BLaER1 treated with 17β-estradiol and CSF1 and Interleukin-3, amounts not matched to agents 10 nM and 100 nM (cell line): ENCODE measurements at regions not wholly inside any gene's neighbourhood (a gene's known extent, or its start where the extent isn't known, plus 50 kb on each side); places are given as distances from the start of the nearest gene placed in this dataset.

ENCODE experiments used
- H3K27ac ChIP-seq, 11 experiments: shearing (Covaris generic); formaldehyde crosslinking; 2 replicates each; pipeline ENCODE4 v1.8.1; 2022
- H3K27me3 ChIP-seq, 11 experiments: shearing (Covaris generic); formaldehyde crosslinking; 2 replicates each; pipeline ENCODE4 v1.8.1; 2022
- H3K36me3 ChIP-seq, 11 experiments: shearing (Covaris generic); formaldehyde crosslinking; 2 replicates each; pipeline ENCODE4 v1.8.1; 2022
- H3K4me1 ChIP-seq, 10 experiments: shearing (Covaris generic); formaldehyde crosslinking; 2 replicates each; pipeline ENCODE4 v1.8.1; 2022
- H3K4me2 ChIP-seq, 11 experiments: shearing (Covaris generic); formaldehyde crosslinking; 2 replicates each; pipeline ENCODE4 v1.8.1; 2022
- H3K4me3 ChIP-seq, 10 experiments: shearing (Covaris generic); formaldehyde crosslinking; 2 replicates each; pipeline ENCODE4 v1.8.1; 2022
- H3K9ac ChIP-seq, 11 experiments: shearing (Covaris generic); formaldehyde crosslinking; 2 replicates each; pipeline ENCODE4 v1.8.1; 2022
- H3K9me3 ChIP-seq, 11 experiments: shearing (Covaris generic); formaldehyde crosslinking; replicated peaks in 1 of 11; 2 replicates each; pipeline ENCODE4 v1.8.1; 2022
- H4K20me1 ChIP-seq, 11 experiments: shearing (Covaris generic); formaldehyde crosslinking; 2 replicates each; pipeline ENCODE4 v1.8.1; 2022
- Cebpa-rat ChIP-seq, 11 experiments: shearing (Covaris generic); IDR thresholded peaks; 2 replicates each; pipeline ENCODE4 v1.8.1; 2022

- H4K20me1 ChIP-seq: no peaks in the 10 kb centered on the region
- H3K4me3 ChIP-seq: no peak overlapping the region
- peaks cover 0 to 14% (median 10%) of the 10 kb centered on the region in 10 experiments; a peak in 14 of 20 replicates for H3K4me1 ChIP-seq
- no peak overlapping the region for H3K9ac ChIP-seq
- no peaks in the 10 kb centered on the region for H3K36me3 ChIP-seq
- no peak for TF ChIP-seq Cebpa-rat (IDR thresholded peaks at IDR 0.05)
- H3K27ac ChIP-seq: no peak overlapping the region
- H3K4me2 ChIP-seq: no peak overlapping the region
- H3K9me3 ChIP-seq: no peaks in the 10 kb centered on the region
- H3K27me3 ChIP-seq: no peaks in the 10 kb centered on the region
These were observed 65.5 kb downstream of the ANKRD60 start for GRCh38 chr20:58162986-58163385.

- H3K27me3 ChIP-seq: no peaks in the 10 kb centered on the region
- no peak overlapping the region for H3K4me3 ChIP-seq
- H3K4me2 ChIP-seq: no peak overlapping the region
- no peak for TF ChIP-seq Cebpa-rat (IDR thresholded peaks at IDR 0.05)
- H3K4me1 ChIP-seq: peaks cover 0 to 5% (median 0%) of the 10 kb centered on the region in 10 experiments; a peak in 4 of 20 replicates
- no peaks in the 10 kb centered on the region for H4K20me1 ChIP-seq
- H3K9me3 ChIP-seq: no peaks in the 10 kb centered on the region
- no peak overlapping the region for H3K27ac ChIP-seq
- H3K36me3 ChIP-seq: no peaks in the 10 kb centered on the region
- no peak overlapping the region for H3K9ac ChIP-seq
These were observed 67.3 kb downstream of the ANKRD60 start for GRCh38 chr20:58161192-58161591.

GRCh38 chr20:58160451-58161061 is 67.9 kb downstream of the ANKRD60 start:
- no peak for TF ChIP-seq Cebpa-rat (IDR thresholded peaks at IDR 0.05)
- Histone ChIP-seq H3K27ac (no peak overlapping the region), H3K9ac (no peak overlapping the region), H3K27me3 (no peaks in the 10 kb centered on the region), H3K36me3 (no peaks in the 10 kb centered on the region), H3K4me2 (no peak overlapping the region), H3K4me3 (no peak overlapping the region), H4K20me1 (no peaks in the 10 kb centered on the region), H3K9me3 (no peaks in the 10 kb centered on the region), H3K4me1 (peaks cover 0 to 11% (median 5%) of the 10 kb centered on the region in 10 experiments; a peak in 16 of 20 replicates)

GRCh38 chr20:58155148-58155925 is 73.1 kb downstream of the ANKRD60 start:
- H4K20me1 ChIP-seq: no peaks in the 10 kb centered on the region
- H3K9ac ChIP-seq: peak overlapping the region in 2 of 11 experiments; percentile 25; a peak in 1 of 22 replicates
- H3K4me1 ChIP-seq: peaks cover 5 to 50% (median 41%) of the 10 kb centered on the region in 10 experiments; a peak in 19 of 20 replicates
- peak overlapping the region in 2 of 11 experiments; percentile 32 to 45; a peak in 3 of 22 replicates for H3K27ac ChIP-seq
- TF ChIP-seq Cebpa-rat (IDR thresholded peaks at IDR 0.05): no peak
- H3K27me3 ChIP-seq: peaks cover 0 to 7% (median 0%) of the 10 kb centered on the region in 11 experiments; a peak in 4 of 22 replicates
- no peaks in the 10 kb centered on the region for H3K9me3 ChIP-seq
- no peak overlapping the region for H3K4me3 ChIP-seq
- H3K36me3 ChIP-seq: no peaks in the 10 kb centered on the region
- H3K4me2 ChIP-seq: peak overlapping the region; percentile 21 to 94 (median 79)

GRCh38 chr20:58154113-58154512 is 74.3 kb downstream of the ANKRD60 start:
- H3K27me3 ChIP-seq: peaks cover 0 to 10% (median 0%) of the 10 kb centered on the region in 11 experiments; a peak in 4 of 22 replicates
- H3K27ac ChIP-seq: 0 out of 22 replicates have a peak overlapping the region, but pooled peaks of 1 of the 11 experiments have one; percentile 13
- no peaks in the 10 kb centered on the region for H3K36me3 ChIP-seq
- no peak overlapping the region for H3K9ac ChIP-seq
- H3K9me3 ChIP-seq: no peaks in the 10 kb centered on the region
- no peak for TF ChIP-seq Cebpa-rat (IDR thresholded peaks at IDR 0.05)
- H3K4me2 ChIP-seq: peak overlapping the region in 9 of 11 experiments; percentile 23 to 94 (median 79); a peak in 17 of 22 replicates
- H4K20me1 ChIP-seq: no peaks in the 10 kb centered on the region
- H3K4me3 ChIP-seq: no peak overlapping the region
- peaks cover 5 to 62% (median 52%) of the 10 kb centered on the region in 10 experiments; a peak in 19 of 20 replicates for H3K4me1 ChIP-seq

GRCh38 chr20:58153121-58153520 is 75.3 kb downstream of the ANKRD60 start:
- no peak for TF ChIP-seq Cebpa-rat (IDR thresholded peaks at IDR 0.05)

GRCh38 chr20:58150772-58151171 is 77.7 kb downstream of the ANKRD60 start:
- Histone ChIP-seq H3K27me3 (peaks cover 0 to 10% (median 0%) of the 10 kb centered on the region in 11 experiments; a peak in 4 of 22 replicates), H3K27ac (no peak overlapping the region), H3K9ac (no peak overlapping the region), H4K20me1 (no peaks in the 10 kb centered on the region), H3K9me3 (peaks cover 26 to 32% (median 28%) of the 10 kb centered on the region in 11 experiments), H3K36me3 (no peaks in the 10 kb centered on the region), H3K4me3 (no peak overlapping the region), H3K4me1 (peaks cover 5 to 68% (median 56%) of the 10 kb centered on the region in 10 experiments; a peak in 19 of 20 replicates), H3K4me2 (peak overlapping the region; percentile 6 to 91 (median 72); a peak in 20 of 22 replicates)
- no peak for TF ChIP-seq Cebpa-rat (IDR thresholded peaks at IDR 0.05)

More at GRCh38 chr20:58153121-58153520, 75.3 kb downstream of the ANKRD60 start:
- Histone ChIP-seq H3K4me1 (peaks cover 5 to 72% (median 56%) of the 10 kb centered on the region in 10 experiments; a peak in 19 of 20 replicates), H4K20me1 (no peaks in the 10 kb centered on the region), H3K36me3 (no peaks in the 10 kb centered on the region), H3K27ac (no peak overlapping the region), H3K9ac (no peak overlapping the region), H3K9me3 (peaks cover 3 to 8% (median 5%) of the 10 kb centered on the region in 11 experiments; a peak in 18 of 22 replicates), H3K4me2 (peak overlapping the region in 7 of 11 experiments; percentile 18 to 94 (median 88); a peak in 14 of 22 replicates), H3K27me3 (peaks cover 0 to 10% (median 0%) of the 10 kb centered on the region in 11 experiments; a peak in 4 of 22 replicates), H3K4me3 (no peak overlapping the region)

- peak overlapping the region in 8 of 11 experiments; percentile 69 to 91 (median 80); a peak in 16 of 22 replicates for H3K4me2 ChIP-seq
- no peak overlapping the region for H3K4me3 ChIP-seq
- TF ChIP-seq Cebpa-rat (IDR thresholded peaks at IDR 0.05): no peak
These were observed 78.9 kb downstream of the ANKRD60 start for GRCh38 chr20:58149437-58150091.

More at GRCh38 chr20:58149437-58150091, 78.9 kb downstream of the ANKRD60 start:
- Histone ChIP-seq H4K20me1 (no peaks in the 10 kb centered on the region), H3K27me3 (peaks cover 0 to 10% (median 0%) of the 10 kb centered on the region in 11 experiments; a peak in 4 of 22 replicates), H3K36me3 (no peaks in the 10 kb centered on the region), H3K9ac (no peak overlapping the region), H3K4me1 (peaks cover 5 to 56% (median 44%) of the 10 kb centered on the region in 10 experiments; a peak in 17 of 20 replicates), H3K9me3 (peaks cover 30 to 44% (median 34%) of the 10 kb centered on the region in 11 experiments), H3K27ac (no peak overlapping the region)
